ENCODE measurements at regions not wholly inside any gene's neighbourhood (a gene's known extent, or its start where the extent isn't known, plus 50 kb on each side); places are given as distances from the start of the nearest gene placed in this dataset.
"Not testable (repeated sequence)": the region's sequence is repeated elsewhere in the genome, so short reads cannot be mapped to it uniquely, and the experiment has no call there.

GRCh38 chr17:64797746-64798488 is 121.4 kb downstream of the LRRC37A3 start:
- not testable (repeated sequence) for TF ChIP-seq CTCF, POLR2A (IDR thresholded peaks at IDR 0.05)
